Upper lobe of left lung (tissue), 6 donors: ENCODE measurements at regions not wholly inside any gene's neighbourhood (a gene's known extent, or its start where the extent isn't known, plus 50 kb on each side); places are given as distances from the start of the nearest gene placed in this dataset.

Experiments
- ATAC-seq, 2 donors: fragments of 200-7000 bp; cut with Tn5 transposase; one replicate each; pipeline ENCODE4 v1.9.1; 2022; ENCODE audit warnings: mild to moderate bottlenecking in 2 of 2, moderate library complexity in 2 of 2; ENCODE audit not compliant: low FRiP score in 2 of 2
- DNase-seq, 2 donors: peaks; one replicate each; pipeline ENCODE4 v3.0.0-alpha.2; 2019 to 2020
- H3K27ac ChIP-seq, 4 donors: fragments of 200-600 bp; sonication (generic); one replicate each; pipeline ENCODE4 v1.5.1; 2016 to 2019
- H3K27me3 ChIP-seq, 4 donors: fragments of 200-600 bp; sonication (generic); one replicate each; pipeline ENCODE4 v1.5.1; 2017 to 2019
- H3K36me3 ChIP-seq, 4 donors: fragments of 200-600 bp; sonication (generic); one replicate each; pipeline ENCODE4 v1.5.1; 2016 to 2019
- H3K4me1 ChIP-seq, 4 donors: fragments of 200-600 bp; sonication (generic); one replicate each; pipeline ENCODE4 v1.5.1; 2018 to 2019
- H3K4me3 ChIP-seq, 4 donors: fragments of 200-600 bp; sonication (generic); one replicate each; pipeline ENCODE4 v1.5.1; 2017 to 2019; ENCODE audit warnings: mild to moderate bottlenecking in 2 of 4, moderate library complexity in 1 of 4
- H3K9me3 ChIP-seq, 4 donors: fragments of 200-600 bp; sonication (generic); one replicate each; pipeline ENCODE4 v1.5.1; 2018 to 2019
- CTCF ChIP-seq, 6 experiments: fragments of 450-650 bp in 4 of 6; fragments of 200-600 bp in 2 of 6; sonication (generic) in 2 of 6; IDR thresholded peaks; one replicate each; pipeline ENCODE4 v1.5.1; 2016 to 2019; ENCODE audit warnings: antibody characterized with exemption in 6 of 6
- EP300 ChIP-seq, 4 donors: sonication (generic); formaldehyde crosslinking; IDR thresholded peaks; one replicate each; pipeline ENCODE4 v1.5.1; 2017; ENCODE audit warnings: antibody characterized with exemption in 4 of 4, control low read depth in 2 of 4
- POLR2A ChIP-seq, 4 donors: fragments of 450-650 bp; IDR thresholded peaks; one replicate each; pipeline ENCODE4 v1.5.1; 2016 to 2017; ENCODE audit warnings: antibody characterized with exemption in 4 of 4, mild to moderate bottlenecking in 2 of 4
- POLR2AphosphoS5 ChIP-seq, 2 donors: sonication (generic); formaldehyde crosslinking; IDR thresholded peaks; one replicate each; pipeline ENCODE4 v1.5.1; 2017; ENCODE audit warnings: antibody characterized with exemption in 2 of 2
- WGBS, 2 donors: methylation state at CpG; one replicate each; pipeline ENCODE4 v1.1.5; 2017 to 2018; 5-methylcytosine and 5-hydroxymethylcytosine counted together
- donor health status: DM: no; HTN: no; CAD: no; lungs with moderate emphysema.
- donor health status: DM: no; HTN: yes; CAD: no; lungs with severe emphysema.

GRCh38 chr15:62953021-62953420 is 89.5 kb upstream of the TPM1 start:
- Histone ChIP-seq H3K27me3 (no peaks in the 10 kb centered on the region), H3K4me3 (no peak overlapping the region), H3K9me3 (no peaks in the 10 kb centered on the region), H3K4me1 (no peaks in the 10 kb centered on the region), H3K27ac (no peak overlapping the region), H3K36me3 (no peaks in the 10 kb centered on the region)
- peak in 1 of 2 donors; percentile 77 for DNase-seq
- no peak for TF ChIP-seq POLR2AphosphoS5 (IDR thresholded peaks at IDR 0.05)
- TF ChIP-seq POLR2A (IDR thresholded peaks at IDR 0.05) = no peak
- no peak for TF ChIP-seq CTCF (IDR thresholded peaks at IDR 0.05)
- no peak for TF ChIP-seq EP300 (IDR thresholded peaks at IDR 0.05)
- ATAC-seq = no peak
- WGBS, 2 donors = 50 to 61% methylated on average over 7 to 29 of the region's 29 CpGs

- Histone ChIP-seq H3K27ac (no peak overlapping the region), H3K36me3 (no peaks in the 10 kb centered on the region), H3K4me3 (no peak overlapping the region), H3K9me3 (no peaks in the 10 kb centered on the region), H3K27me3 (no peaks in the 10 kb centered on the region), H3K4me1 (no peaks in the 10 kb centered on the region)
- peak in 1 of 2 donors; percentile 51 for DNase-seq
- TF ChIP-seq CTCF (IDR thresholded peaks at IDR 0.05) (no peak), EP300 (IDR thresholded peaks at IDR 0.05) (no peak), POLR2AphosphoS5 (IDR thresholded peaks at IDR 0.05) (no peak), POLR2A (IDR thresholded peaks at IDR 0.05) (no peak)
- WGBS, 2 donors = 92 to 95% methylated on average over 24 of the region's 24 CpGs
- no peak for ATAC-seq
These were observed 89.0 kb upstream of the TPM1 start for GRCh38 chr15:62953496-62954045.

GRCh38 chr15:62957130-62957529 is 85.4 kb upstream of the TPM1 start:
- no peaks in the 10 kb centered on the region for H3K27me3 ChIP-seq
- H3K27ac ChIP-seq = no peak overlapping the region
- TF ChIP-seq CTCF (IDR thresholded peaks at IDR 0.05) (no peak), EP300 (IDR thresholded peaks at IDR 0.05) (no peak), POLR2A (IDR thresholded peaks at IDR 0.05) (no peak), POLR2AphosphoS5 (IDR thresholded peaks at IDR 0.05) (no peak)
- no peaks in the 10 kb centered on the region for H3K4me1 ChIP-seq
- ATAC-seq (no peak), DNase-seq (no peak)
- 51 to 52% methylated on average over 6 of the region's 6 CpGs for WGBS, 2 donors
- H3K9me3 ChIP-seq = no peaks in the 10 kb centered on the region
- H3K4me3 ChIP-seq = no peak overlapping the region
- H3K36me3 ChIP-seq = no peaks in the 10 kb centered on the region

- no peak for ATAC-seq
- Histone ChIP-seq H3K4me3 (no peak overlapping the region), H3K9me3 (no peaks in the 10 kb centered on the region), H3K4me1 (no peaks in the 10 kb centered on the region), H3K36me3 (no peaks in the 10 kb centered on the region), H3K27ac (no peak overlapping the region), H3K27me3 (no peaks in the 10 kb centered on the region)
- no peak for TF ChIP-seq POLR2A (IDR thresholded peaks at IDR 0.05)
- no peak for DNase-seq
- 74 to 83% methylated on average over 7 of the region's 7 CpGs for whole genome bisulfite sequencing, 2 donors
These were observed 83.8 kb upstream of the TPM1 start for GRCh38 chr15:62958528-62959363.

- DNase-seq (peak in 1 of 2 donors; percentile 50), ATAC-seq (no peak)
- 85 to 86% methylated on average over 9 of the region's 9 CpGs for WGBS, 2 donors
- Histone ChIP-seq H3K36me3 (no peaks in the 10 kb centered on the region), H3K4me3 (no peak overlapping the region), H3K9me3 (no peaks in the 10 kb centered on the region), H3K27me3 (no peaks in the 10 kb centered on the region), H3K4me1 (no peaks in the 10 kb centered on the region), H3K27ac (no peak overlapping the region)
- no peak for TF ChIP-seq POLR2A (IDR thresholded peaks at IDR 0.05)
- no peak for TF ChIP-seq CTCF (IDR thresholded peaks at IDR 0.05)
- TF ChIP-seq POLR2AphosphoS5 (IDR thresholded peaks at IDR 0.05) = no peak
- no peak for TF ChIP-seq EP300 (IDR thresholded peaks at IDR 0.05)
These were observed 81.4 kb upstream of the TPM1 start for GRCh38 chr15:62961134-62961533.
